GM23338 (cell line): ENCODE measurements at regions not wholly inside any gene's neighbourhood (a gene's known extent, or its start where the extent isn't known, plus 50 kb on each side); places are given as distances from the start of the nearest gene placed in this dataset.

Source experiments
- EZH2 ChIP-seq: fragments of 200-600 bp; sonication (generic); IDR thresholded peaks from one replicate; pipeline ENCODE4 v1.8.0; 2017; ENCODE audit warnings: antibody characterized with exemption, mild to moderate bottlenecking, low read depth; ENCODE audit not compliant: unreplicated experiment
- EZH2phosphoT487 ChIP-seq: fragments of 200-600 bp; sonication (generic); IDR thresholded peaks from one replicate; pipeline ENCODE4 v1.8.1; 2018; ENCODE audit warnings: antibody characterized with exemption; ENCODE audit not compliant: unreplicated experiment
- JUNB ChIP-seq: IDR thresholded peaks from one replicate; pipeline ENCODE4 v1.6.1; 2016; ENCODE audit warnings: antibody characterized with exemption; ENCODE audit not compliant: unreplicated experiment
- STAT1 ChIP-seq: IDR thresholded peaks from one replicate; pipeline ENCODE4 v1.6.1; 2016; ENCODE audit warnings: antibody characterized with exemption; ENCODE audit not compliant: unreplicated experiment
- ZNF331 ChIP-seq: fragments of 250-450 bp; sonication (Bioruptor Pico); IDR thresholded peaks from 2 replicates; pipeline ENCODE4 v1.5.0; 2020; ENCODE audit warnings: low read depth, mild to moderate bottlenecking, moderate library complexity
- TF ChIP-seq, protein P1 (sequence below), 2 experiments: fragments of 200-600 bp in 1 of 2; sonication (generic) in 1 of 2; conservative IDR thresholded peaks; 2 replicates each; pipeline versions ENCODE4 v1.5.1 to v1.6.1; 2016 to 2017; ENCODE audit warnings: antibody characterized with exemption in 2 of 2, low read depth in 2 of 2, mild to moderate bottlenecking in 2 of 2, moderate library complexity in 1 of 2
- TF ChIP-seq, protein P2 (sequence below): IDR thresholded peaks from 2 replicates; pipeline ENCODE4 v1.6.1; 2016; ENCODE audit warnings: antibody characterized with exemption
- TF ChIP-seq, protein P3 (sequence below): IDR thresholded peaks from one replicate; pipeline ENCODE4 v1.6.1; 2018; ENCODE audit warnings: antibody characterized with exemption; ENCODE audit not compliant: unreplicated experiment

DNA sequence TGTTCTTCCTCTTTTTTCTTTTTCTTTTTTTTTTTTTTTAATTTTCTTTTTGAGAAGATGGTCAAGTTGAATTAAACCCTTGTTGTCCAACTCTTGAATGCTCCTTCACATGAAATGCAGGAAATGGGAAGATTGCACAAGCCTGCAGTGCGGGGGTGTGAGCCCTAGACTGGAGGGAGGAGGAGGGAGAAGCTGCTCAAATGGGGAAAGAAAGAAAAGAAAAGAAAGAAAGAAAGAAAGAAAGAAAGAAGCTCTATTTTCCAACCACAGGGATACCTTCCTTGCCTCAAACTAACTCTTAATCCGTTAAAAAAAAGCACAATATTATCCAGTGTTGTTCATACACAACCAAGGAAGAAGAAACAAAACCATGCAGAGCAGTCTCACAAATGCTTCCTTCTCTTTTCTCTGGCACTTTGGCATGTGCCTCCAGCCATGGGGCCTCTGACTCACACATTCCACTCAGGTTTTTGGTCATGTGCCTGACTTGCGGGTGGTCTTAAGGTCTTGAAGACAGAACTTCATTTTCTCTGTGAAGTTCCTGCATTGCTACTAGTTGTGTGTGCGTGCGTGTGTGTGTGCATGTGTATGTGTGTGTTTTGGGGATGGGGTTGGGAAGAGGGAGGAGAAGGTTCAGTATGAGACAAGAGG is 276.1 kb downstream of the RPS6KC1 start:
- no peak for TF ChIP-seq JUNB
- TF ChIP-seq, protein P1, sequence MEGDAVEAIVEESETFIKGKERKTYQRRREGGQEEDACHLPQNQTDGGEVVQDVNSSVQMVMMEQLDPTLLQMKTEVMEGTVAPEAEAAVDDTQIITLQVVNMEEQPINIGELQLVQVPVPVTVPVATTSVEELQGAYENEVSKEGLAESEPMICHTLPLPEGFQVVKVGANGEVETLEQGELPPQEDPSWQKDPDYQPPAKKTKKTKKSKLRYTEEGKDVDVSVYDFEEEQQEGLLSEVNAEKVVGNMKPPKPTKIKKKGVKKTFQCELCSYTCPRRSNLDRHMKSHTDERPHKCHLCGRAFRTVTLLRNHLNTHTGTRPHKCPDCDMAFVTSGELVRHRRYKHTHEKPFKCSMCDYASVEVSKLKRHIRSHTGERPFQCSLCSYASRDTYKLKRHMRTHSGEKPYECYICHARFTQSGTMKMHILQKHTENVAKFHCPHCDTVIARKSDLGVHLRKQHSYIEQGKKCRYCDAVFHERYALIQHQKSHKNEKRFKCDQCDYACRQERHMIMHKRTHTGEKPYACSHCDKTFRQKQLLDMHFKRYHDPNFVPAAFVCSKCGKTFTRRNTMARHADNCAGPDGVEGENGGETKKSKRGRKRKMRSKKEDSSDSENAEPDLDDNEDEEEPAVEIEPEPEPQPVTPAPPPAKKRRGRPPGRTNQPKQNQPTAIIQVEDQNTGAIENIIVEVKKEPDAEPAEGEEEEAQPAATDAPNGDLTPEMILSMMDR (conservative IDR thresholded peaks at IDR 0.05; ENCODE audit: low read depth in 2 of 2) = no peak
- TF ChIP-seq EZH2 = no peak
- TF ChIP-seq, protein P2, sequence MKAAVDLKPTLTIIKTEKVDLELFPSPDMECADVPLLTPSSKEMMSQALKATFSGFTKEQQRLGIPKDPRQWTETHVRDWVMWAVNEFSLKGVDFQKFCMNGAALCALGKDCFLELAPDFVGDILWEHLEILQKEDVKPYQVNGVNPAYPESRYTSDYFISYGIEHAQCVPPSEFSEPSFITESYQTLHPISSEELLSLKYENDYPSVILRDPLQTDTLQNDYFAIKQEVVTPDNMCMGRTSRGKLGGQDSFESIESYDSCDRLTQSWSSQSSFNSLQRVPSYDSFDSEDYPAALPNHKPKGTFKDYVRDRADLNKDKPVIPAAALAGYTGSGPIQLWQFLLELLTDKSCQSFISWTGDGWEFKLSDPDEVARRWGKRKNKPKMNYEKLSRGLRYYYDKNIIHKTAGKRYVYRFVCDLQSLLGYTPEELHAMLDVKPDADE = no peak
- no peak for TF ChIP-seq ZNF331
- TF ChIP-seq, protein P3, sequence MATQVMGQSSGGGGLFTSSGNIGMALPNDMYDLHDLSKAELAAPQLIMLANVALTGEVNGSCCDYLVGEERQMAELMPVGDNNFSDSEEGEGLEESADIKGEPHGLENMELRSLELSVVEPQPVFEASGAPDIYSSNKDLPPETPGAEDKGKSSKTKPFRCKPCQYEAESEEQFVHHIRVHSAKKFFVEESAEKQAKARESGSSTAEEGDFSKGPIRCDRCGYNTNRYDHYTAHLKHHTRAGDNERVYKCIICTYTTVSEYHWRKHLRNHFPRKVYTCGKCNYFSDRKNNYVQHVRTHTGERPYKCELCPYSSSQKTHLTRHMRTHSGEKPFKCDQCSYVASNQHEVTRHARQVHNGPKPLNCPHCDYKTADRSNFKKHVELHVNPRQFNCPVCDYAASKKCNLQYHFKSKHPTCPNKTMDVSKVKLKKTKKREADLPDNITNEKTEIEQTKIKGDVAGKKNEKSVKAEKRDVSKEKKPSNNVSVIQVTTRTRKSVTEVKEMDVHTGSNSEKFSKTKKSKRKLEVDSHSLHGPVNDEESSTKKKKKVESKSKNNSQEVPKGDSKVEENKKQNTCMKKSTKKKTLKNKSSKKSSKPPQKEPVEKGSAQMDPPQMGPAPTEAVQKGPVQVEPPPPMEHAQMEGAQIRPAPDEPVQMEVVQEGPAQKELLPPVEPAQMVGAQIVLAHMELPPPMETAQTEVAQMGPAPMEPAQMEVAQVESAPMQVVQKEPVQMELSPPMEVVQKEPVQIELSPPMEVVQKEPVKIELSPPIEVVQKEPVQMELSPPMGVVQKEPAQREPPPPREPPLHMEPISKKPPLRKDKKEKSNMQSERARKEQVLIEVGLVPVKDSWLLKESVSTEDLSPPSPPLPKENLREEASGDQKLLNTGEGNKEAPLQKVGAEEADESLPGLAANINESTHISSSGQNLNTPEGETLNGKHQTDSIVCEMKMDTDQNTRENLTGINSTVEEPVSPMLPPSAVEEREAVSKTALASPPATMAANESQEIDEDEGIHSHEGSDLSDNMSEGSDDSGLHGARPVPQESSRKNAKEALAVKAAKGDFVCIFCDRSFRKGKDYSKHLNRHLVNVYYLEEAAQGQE = no peak
- no peak for TF ChIP-seq EZH2phosphoT487
- no peak for TF ChIP-seq STAT1
